HG02970 (cell line): ENCODE measurements at regions not wholly inside any gene's neighbourhood (a gene's known extent, or its start where the extent isn't known, plus 50 kb on each side); places are given as distances from the start of the nearest gene placed in this dataset.
"Not testable (repeated sequence)": the region's sequence is repeated elsewhere in the genome, so short reads cannot be mapped to it uniquely, and the experiment has no call there.

Experiments
- ATAC-seq: cut with Tn5 transposase; IDR thresholded peaks from one replicate; pipeline ENCODE4 v1.9.1; 2021; ENCODE audit warnings: mild to moderate bottlenecking, moderate library complexity, moderate number of reproducible peaks; ENCODE audit not compliant: unreplicated experiment, low FRiP score

DNA sequence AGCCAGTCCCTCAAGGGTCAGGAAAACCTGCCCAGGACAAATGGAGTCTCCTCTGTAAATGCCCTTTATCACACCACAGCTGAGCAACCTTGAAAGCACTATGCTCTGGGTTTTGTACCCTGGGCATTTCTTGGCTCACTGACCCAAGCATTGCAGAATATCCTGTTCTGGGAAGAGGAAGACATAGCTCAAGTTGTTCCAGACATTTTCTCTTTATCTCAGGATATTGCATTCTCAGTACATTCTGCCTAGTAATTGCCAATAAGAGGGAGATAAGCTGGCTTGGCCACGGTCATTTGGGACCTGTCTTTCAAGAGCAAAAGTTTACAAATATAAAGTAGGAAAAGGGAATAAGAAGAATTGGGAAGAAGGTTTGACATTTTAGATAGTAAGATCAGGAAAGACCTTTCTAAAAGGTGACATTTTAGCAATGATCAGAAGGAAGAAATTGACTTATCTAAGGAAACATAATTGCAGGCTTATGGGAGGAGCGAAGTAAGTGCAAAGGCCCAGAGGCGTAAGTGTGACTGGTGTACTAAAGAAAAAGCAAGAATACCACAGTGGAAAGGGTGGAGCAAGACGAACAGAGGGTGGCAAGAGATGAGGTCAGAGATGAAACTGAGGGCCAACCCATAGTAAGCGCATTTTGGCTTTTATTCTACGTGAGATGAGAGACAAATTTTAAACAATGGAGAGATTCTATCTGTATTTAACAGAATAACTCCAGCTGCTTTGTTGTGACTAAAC is 394.0 kb upstream of the CXADR start:
- ATAC-seq, result no peak

- ATAC-seq, result no peak
Measured at GRCh38 chr21:17119466-17120297, 393.2 kb upstream of the CXADR start.

- ATAC-seq, result not testable (repeated sequence)
Measured at GRCh38 chr21:17127395-17127794, 385.4 kb upstream of the CXADR start.

GRCh38 chr21:17128132-17128531 is 384.7 kb upstream of the CXADR start:
- ATAC-seq, result no peak

DNA sequence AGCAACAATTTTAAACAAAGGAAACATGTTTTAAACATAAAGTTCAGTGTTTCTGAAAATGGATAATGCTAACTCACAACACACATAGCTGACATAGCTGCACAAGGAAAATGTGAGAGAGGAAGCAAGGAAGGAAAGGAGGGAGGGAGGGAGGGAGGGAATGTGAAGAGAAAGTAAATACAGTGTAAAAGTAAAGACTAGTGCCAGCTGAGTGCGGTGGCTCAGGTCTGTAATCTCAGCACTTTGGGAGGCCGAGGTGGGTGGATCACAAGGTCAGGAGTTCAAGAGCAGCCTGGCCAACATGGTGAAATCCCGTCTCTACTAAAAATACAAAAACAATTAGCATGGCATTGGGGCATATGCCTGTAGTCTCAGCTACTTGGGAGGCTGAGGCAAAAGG is 373.7 kb upstream of the CXADR start:
- ATAC-seq, result not testable (repeated sequence)

GRCh38 chr21:17139696-17140095 is 373.1 kb upstream of the CXADR start:
- ATAC-seq, result no peak

DNA sequence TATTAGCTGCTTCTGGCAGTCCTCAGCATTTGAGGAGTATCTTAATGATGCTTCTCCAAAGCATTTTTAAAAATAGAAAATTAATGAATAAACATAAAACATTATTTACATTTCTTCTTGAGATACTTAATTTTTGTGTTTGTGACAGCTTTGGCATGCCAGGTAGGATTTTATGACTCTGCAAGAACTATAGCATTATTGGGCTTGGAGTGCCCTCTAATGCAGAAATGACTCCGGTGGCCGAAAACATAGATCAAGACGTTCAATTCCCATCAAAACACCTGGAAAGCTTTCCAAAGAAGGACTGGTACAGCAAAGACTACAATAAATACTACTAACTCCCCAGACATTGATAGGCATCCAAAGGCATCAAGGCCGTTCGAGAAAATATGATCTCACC is 366.4 kb upstream of the CXADR start:
- ATAC-seq, result no peak

- ATAC-seq, result no peak
Measured at GRCh38 chr21:17159697-17160096, 353.1 kb upstream of the CXADR start.

- no peak for ATAC-seq
Measured at GRCh38 chr21:17185674-17186073, 327.2 kb upstream of the CXADR start.

GRCh38 chr21:17189963-17190362 is 322.9 kb upstream of the CXADR start:
- ATAC-seq, result no peak

GRCh38 chr21:17191346-17191993 is 321.4 kb upstream of the CXADR start:
- ATAC-seq, result no peak

- ATAC-seq, result no peak
Measured at GRCh38 chr21:17195351-17195750, 317.5 kb upstream of the CXADR start.

DNA sequence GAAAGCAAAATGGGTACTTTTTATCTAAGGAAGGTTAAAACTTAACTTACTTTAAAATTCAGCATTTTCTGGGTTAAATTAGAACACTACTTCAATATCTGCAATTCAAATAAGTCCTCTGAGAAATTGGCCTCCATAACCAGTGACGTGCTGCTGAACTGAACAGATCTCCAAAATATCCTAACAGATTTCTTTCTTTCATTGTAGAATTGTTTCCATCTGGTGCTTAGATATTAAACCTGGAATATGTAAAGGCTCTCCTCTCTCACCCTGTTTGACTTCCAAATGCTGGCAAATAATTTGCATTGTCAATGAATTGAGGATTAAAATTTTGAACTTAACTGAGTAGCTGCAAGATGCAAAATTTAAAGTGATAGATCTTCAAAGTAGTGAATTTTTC is 316.9 kb upstream of the CXADR start:
- ATAC-seq, result no peak

- no peak for ATAC-seq
Measured at GRCh38 chr21:17196623-17197022, 316.2 kb upstream of the CXADR start.

- no peak for ATAC-seq
Measured at GRCh38 chr21:17197996-17198395, 314.8 kb upstream of the CXADR start.

DNA sequence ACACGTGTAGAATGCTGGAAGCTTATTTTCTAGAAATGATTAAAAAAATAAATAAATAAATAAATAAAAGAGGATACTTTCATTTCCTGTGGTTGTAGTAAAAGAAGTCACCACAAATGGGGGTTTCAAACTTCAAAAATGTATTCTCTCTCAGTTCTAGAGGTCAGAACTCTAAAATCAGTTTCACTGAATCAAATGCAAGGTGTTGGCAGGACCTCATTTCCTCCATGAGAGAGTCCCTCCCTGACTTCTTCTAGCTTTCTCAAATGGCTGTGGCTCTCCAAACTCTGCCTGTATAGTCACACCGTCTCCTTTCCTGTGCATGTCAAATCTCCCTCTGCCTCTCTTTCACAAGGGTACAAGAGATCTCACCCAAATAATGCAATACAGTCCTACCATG is 312.6 kb upstream of the CXADR start:
- ATAC-seq, result no peak

- ATAC-seq, result no peak
Measured at GRCh38 chr21:17201741-17202260, 311.0 kb upstream of the CXADR start.

DNA sequence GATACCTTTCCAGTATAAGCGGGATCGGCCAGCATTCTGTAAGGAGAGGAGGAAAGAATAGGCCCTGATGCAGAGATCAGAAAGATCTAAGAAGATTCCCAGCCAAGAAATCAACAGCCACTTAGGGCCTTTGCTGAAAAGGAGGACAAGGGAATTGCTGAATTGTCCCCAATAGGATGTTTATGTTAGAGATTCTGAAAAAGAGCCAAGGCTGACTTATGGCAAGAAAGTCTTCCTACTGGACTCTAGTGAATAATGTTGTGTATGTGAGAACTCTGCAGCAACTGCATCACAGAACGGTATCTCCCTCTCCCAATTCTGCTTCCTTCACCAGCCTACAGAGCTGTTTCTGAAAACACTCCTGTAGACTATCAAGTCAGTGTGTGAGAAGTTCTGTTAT is 298.0 kb upstream of the CXADR start:
- ATAC-seq, result no peak

DNA sequence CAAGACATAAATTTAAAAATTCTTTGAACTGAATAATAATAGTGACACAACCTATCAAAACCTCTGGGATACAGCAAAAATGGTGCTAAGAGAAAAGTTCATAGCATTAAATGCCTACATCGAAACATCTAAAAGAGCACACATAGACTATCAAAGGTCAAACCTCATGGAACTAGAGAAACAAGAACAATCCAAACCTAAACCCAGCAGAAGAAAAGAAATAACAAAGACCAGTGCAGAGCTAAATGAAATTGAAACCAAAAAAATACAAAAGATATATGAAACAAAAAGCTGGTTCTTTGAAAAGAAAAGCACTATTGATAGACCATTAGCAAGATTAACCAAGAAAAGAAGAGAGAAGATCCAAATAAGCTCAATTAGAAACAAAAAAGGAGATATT is 293.8 kb upstream of the CXADR start:
- not testable (repeated sequence) for ATAC-seq

DNA sequence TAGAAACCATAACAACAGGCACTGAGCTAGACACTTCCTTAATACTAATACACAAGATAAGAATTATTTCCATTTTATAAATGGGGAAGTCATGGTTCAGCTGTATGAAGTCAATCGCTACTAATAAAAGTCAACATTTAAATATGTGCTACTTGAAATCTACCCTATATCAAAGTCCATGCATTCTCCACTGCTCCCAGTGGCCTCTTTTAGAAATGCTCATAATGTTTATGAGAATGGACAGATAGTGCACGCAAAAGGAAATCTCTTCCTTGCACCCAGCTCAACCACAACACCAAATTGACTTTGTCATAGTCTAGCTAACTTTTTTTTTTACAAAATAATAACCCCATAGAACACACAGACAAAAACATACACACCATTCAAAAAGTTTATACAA is 281.7 kb upstream of the CXADR start:
- no peak for ATAC-seq

DNA sequence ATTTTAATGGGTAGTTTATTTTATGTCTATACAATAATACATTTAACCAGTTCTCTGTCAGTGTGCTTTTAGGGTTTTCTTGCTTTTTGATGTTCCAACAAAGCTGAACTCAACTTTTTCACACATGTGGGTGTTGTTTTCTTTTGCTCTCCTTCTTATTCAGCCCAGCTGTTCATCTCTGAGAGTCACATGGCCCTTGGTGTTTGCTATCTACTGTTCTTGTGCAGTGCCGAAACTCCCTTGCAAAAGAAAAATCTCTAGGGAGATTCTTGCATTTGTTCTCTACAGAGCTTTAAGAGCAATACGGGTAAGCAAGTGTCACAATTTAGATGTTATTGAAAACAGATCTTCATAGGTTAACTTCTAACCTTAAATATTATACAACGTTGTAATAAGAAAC is 281.1 kb upstream of the CXADR start:
- ATAC-seq, result no peak
